H1 (cell line): ENCODE measurements at regions not wholly inside any gene's neighbourhood (a gene's known extent, or its start where the extent isn't known, plus 50 kb on each side); places are given as distances from the start of the nearest gene placed in this dataset.

Experiments used
- CTCF ChIA-PET: fragments of 300-600 bp; sonication (Branson Sonifier 250); formaldehyde crosslinking; loops from one replicate; lab custom pipeline; 2021; ENCODE audit not compliant: partially characterized antibody; lab: Charles Lee
- POLR2A ChIA-PET: fragments of 300-600 bp; sonication (Branson Sonifier 250); formaldehyde crosslinking; loops from one replicate; lab custom pipeline; 2021; ENCODE audit warnings: inconsistent platforms; ENCODE audit not compliant: partially characterized antibody; lab: Charles Lee
- DNase-seq, 2 experiments: peaks; one replicate each; pipeline versions ENCODE4 v3.0.0 to v3.0.0-alpha.2; 2010 to 2022; ENCODE audit warnings: low spot score in 2 of 2, low read depth in 1 of 2, mixed read lengths in 1 of 2
- FAIRE-seq: peaks from 2 replicates; lab custom pipeline; 2011; peaks lifted over from hg19 to GRCh38; lab: Jason Lieb, UNC
- H2AFZ ChIP-seq: 2 replicates; pipeline ENCODE4 v1.8.1; 2012; ENCODE audit warnings: low read length, inconsistent platforms
- H2AK5ac ChIP-seq: 2 replicates; pipeline ENCODE4 v1.6.1; 2013; ENCODE audit warnings: low read depth, low read length
- H2BK120ac ChIP-seq: replicated peaks from 2 replicates; pipeline ENCODE3; 2013; ENCODE audit warnings: low read depth, low read length, inconsistent platforms
- H2BK12ac ChIP-seq: 2 replicates; pipeline ENCODE4 v1.6.1; 2013; ENCODE audit warnings: low read depth, low read length
- H2BK15ac ChIP-seq: 2 replicates; pipeline ENCODE4 v1.6.1; 2013; ENCODE audit warnings: low read length
- H2BK20ac ChIP-seq: 2 replicates; pipeline ENCODE4 v1.6.1; 2013; ENCODE audit warnings: low read length
- H2BK5ac ChIP-seq: 2 replicates; pipeline ENCODE4 v1.6.1; 2013; ENCODE audit warnings: low read depth, low read length
- H3K14ac ChIP-seq: 2 replicates; pipeline ENCODE4 v1.6.1; 2013; ENCODE audit warnings: inconsistent platforms; ENCODE audit not compliant: insufficient read length
- H3K18ac ChIP-seq: 2 replicates; pipeline ENCODE4 v1.6.1; 2013; ENCODE audit warnings: low read length; ENCODE audit errors: extremely low read depth
- H3K23ac ChIP-seq: 2 replicates; pipeline ENCODE4 v1.6.1; 2013; ENCODE audit warnings: inconsistent platforms; ENCODE audit not compliant: insufficient read length
- H3K23me2 ChIP-seq: 2 replicates; pipeline ENCODE4 v1.6.1; 2013; ENCODE audit warnings: low read depth, low read length
- H3K27ac ChIP-seq: 2 replicates; pipeline ENCODE4 v1.6.1; 2011; ENCODE audit warnings: low read depth, low read length, inconsistent platforms
- H3K27me3 ChIP-seq, 4 experiments: replicated peaks in 1 of 4; 1 replicate in 1 of 4; 2 replicates in 3 of 4; pipeline versions ENCODE4 v1.6.1 to v1.8.1; 2011 to 2013; ENCODE audit warnings: low read length in 3 of 4, mild to moderate bottlenecking in 3 of 4, inconsistent platforms in 2 of 4, mixed read lengths in 2 of 4, moderate library complexity in 1 of 4; ENCODE audit not compliant: control insufficient read depth in 3 of 4, insufficient read depth in 3 of 4; ENCODE audit errors: extremely low read depth in 1 of 4
- H3K36me3 ChIP-seq, 4 experiments: 2 replicates each; pipeline versions ENCODE4 v1.6.1 to v1.8.1; 2011 to 2013; ENCODE audit warnings: mild to moderate bottlenecking in 4 of 4, low read length in 3 of 4, moderate library complexity in 2 of 4, control low read depth in 1 of 4, inconsistent platforms in 1 of 4; ENCODE audit not compliant: insufficient read depth in 4 of 4, control insufficient read depth in 2 of 4
- H3K4ac ChIP-seq: replicated peaks from 2 replicates; pipeline ENCODE3; 2013; ENCODE audit warnings: low read length, low read depth, mixed read lengths, inconsistent platforms; ENCODE audit not compliant: insufficient read length
- H3K4me1 ChIP-seq, 4 experiments: replicated peaks in 1 of 4; 1 replicate in 1 of 4; 2 replicates in 3 of 4; pipeline versions ENCODE4 v1.6.1 to v1.8.1; 2011 to 2013; ENCODE audit warnings: low read length in 3 of 4, inconsistent platforms in 2 of 4, mixed read lengths in 1 of 4; ENCODE audit not compliant: insufficient read depth in 4 of 4, control insufficient read depth in 3 of 4
- H3K4me2 ChIP-seq, 2 experiments: 2 replicates each; pipeline versions ENCODE4 v1.6.1 to v1.8.1; 2011 to 2013; ENCODE audit warnings: low read depth in 2 of 2, low read length in 2 of 2, control low read depth in 1 of 2, inconsistent platforms in 1 of 2, mild to moderate bottlenecking in 1 of 2; ENCODE audit not compliant: insufficient read depth in 1 of 2
- H3K4me3 ChIP-seq, 4 experiments: fragments of 200-600, 300-600 bp in 1 of 4; sonication (generic), shearing (Covaris generic), sonication (Bioruptor Twin) in 1 of 4; 2 replicates each; pipeline versions ENCODE4 v1.5.1 to v1.8.1; 2011 to 2016; ENCODE audit warnings: low read length in 4 of 4, low read depth in 3 of 4, control low read depth in 2 of 4, inconsistent platforms in 2 of 4, mild to moderate bottlenecking in 2 of 4, mixed read lengths in 1 of 4, moderate library complexity in 1 of 4; ENCODE audit not compliant: insufficient read depth in 2 of 4; ENCODE audit errors: extremely low read depth in 1 of 4
- H3K56ac ChIP-seq: replicated peaks from 2 replicates; pipeline ENCODE3; 2013; ENCODE audit warnings: low read depth, mild to moderate bottlenecking, mixed read lengths, low read length, inconsistent platforms; ENCODE audit not compliant: insufficient read length
- H3K79me1 ChIP-seq: 2 replicates; pipeline ENCODE4 v1.6.1; 2013; ENCODE audit warnings: low read depth, low read length, control low read depth
- H3K79me2 ChIP-seq, 2 experiments: 2 replicates each; pipeline versions ENCODE4 v1.6.1 to v1.8.1; 2012 to 2013; ENCODE audit warnings: low read length in 2 of 2, mild to moderate bottlenecking in 2 of 2, inconsistent platforms in 1 of 2; ENCODE audit not compliant: insufficient read depth in 2 of 2, control insufficient read depth in 1 of 2
- H3K9ac ChIP-seq, 4 experiments: replicated peaks in 1 of 4; 1 replicate in 1 of 4; 2 replicates in 3 of 4; pipeline versions ENCODE4 v1.6.1 to v1.8.1; 2011 to 2013; ENCODE audit warnings: low read depth in 3 of 4, low read length in 3 of 4, control low read depth in 2 of 4, mild to moderate bottlenecking in 2 of 4, moderate library complexity in 2 of 4, inconsistent platforms in 1 of 4; ENCODE audit errors: extremely low read depth in 1 of 4
- H3K9me3 ChIP-seq, 2 experiments: 2 replicates each; pipeline versions ENCODE4 v1.6.1 to v1.8.1; 2012 to 2013; ENCODE audit warnings: mild to moderate bottlenecking in 2 of 2, moderate library complexity in 2 of 2, control low read depth in 1 of 2, inconsistent platforms in 1 of 2, low read depth in 1 of 2, low read length in 1 of 2, mixed read lengths in 1 of 2; ENCODE audit not compliant: insufficient read depth in 2 of 2
- H4K20me1 ChIP-seq, 2 experiments: replicated peaks in 1 of 2; 2 replicates each; pipeline versions ENCODE3 to v1.8.1; 2011 to 2013; ENCODE audit warnings: inconsistent platforms in 2 of 2, low read length in 2 of 2, mild to moderate bottlenecking in 1 of 2; ENCODE audit not compliant: insufficient read depth in 2 of 2, control insufficient read depth in 1 of 2
- H4K5ac ChIP-seq: 2 replicates; pipeline ENCODE4 v1.6.1; 2013; ENCODE audit warnings: low read length, low read depth, mixed read lengths, inconsistent platforms; ENCODE audit not compliant: insufficient read length
- H4K8ac ChIP-seq: 2 replicates; pipeline ENCODE4 v1.8.0; 2013; ENCODE audit warnings: mild to moderate bottlenecking, moderate library complexity, low read length, inconsistent platforms; ENCODE audit not compliant: insufficient read depth; ENCODE audit errors: extremely low read depth
- H4K91ac ChIP-seq: replicated peaks from 2 replicates; pipeline ENCODE3; 2013; ENCODE audit warnings: low read length, mixed read lengths, inconsistent platforms; ENCODE audit not compliant: insufficient read length
- BACH1 ChIP-seq: IDR thresholded peaks from 2 replicates; pipeline ENCODE4 v1.6.1; 2012; ENCODE audit warnings: low read length, improper control_type of control experiment
- CBX8 ChIP-seq: fragments of 300-800, 300-1000 bp; sonication (generic); IDR thresholded peaks from 2 replicates; pipeline ENCODE4 v1.7.1; 2016; ENCODE audit warnings: low read depth, low read length, borderline replicate concordance
- CHD2 ChIP-seq: IDR thresholded peaks from 2 replicates; pipeline ENCODE4 v1.6.1; 2012; ENCODE audit warnings: low read length, improper control_type of control experiment
- CTBP2 ChIP-seq: IDR thresholded peaks from 2 replicates; pipeline ENCODE4 v1.7.0; 2011; ENCODE audit warnings: borderline replicate concordance, mild to moderate bottlenecking, moderate library complexity, mixed read lengths, low read length; ENCODE audit not compliant: insufficient read depth, insufficient read length
- CTCF ChIP-seq, 3 experiments: IDR thresholded peaks; 1 replicate in 2 of 3; 2 replicates in 1 of 3; pipeline versions ENCODE4 v1.5.1 to v1.6.1; 2011; ENCODE audit warnings: low read length in 3 of 3, mild to moderate bottlenecking in 3 of 3, inconsistent platforms in 2 of 3, low read depth in 1 of 3, moderate library complexity in 1 of 3; ENCODE audit not compliant: insufficient read depth in 1 of 3; ENCODE audit errors: control extremely low read depth in 1 of 3
- GTF2F1 ChIP-seq: IDR thresholded peaks from 2 replicates; pipeline ENCODE4 v1.6.1; 2012; ENCODE audit warnings: low read depth, low read length, improper control_type of control experiment, borderline replicate concordance
- HDAC6 ChIP-seq: IDR thresholded peaks from one replicate; pipeline ENCODE4 v1.7.1; 2012; ENCODE audit warnings: low read depth, mild to moderate bottlenecking, inconsistent platforms, low read length, moderate library complexity
- JUN ChIP-seq: IDR thresholded peaks from 2 replicates; pipeline ENCODE4 v1.6.1; 2011; ENCODE audit warnings: low read depth, mild to moderate bottlenecking, improper control_type of control experiment, low read length
- POLR2A ChIP-seq, 2 experiments: IDR thresholded peaks; 1 replicate in 1 of 2; 2 replicates in 1 of 2; pipeline ENCODE4 v1.6.1; 2011; ENCODE audit warnings: low read depth in 2 of 2, low read length in 2 of 2, mild to moderate bottlenecking in 2 of 2; ENCODE audit errors: control extremely low read depth in 1 of 2
- POLR2AphosphoS5 ChIP-seq: IDR thresholded peaks from 2 replicates; pipeline ENCODE4 v1.6.1; 2011; ENCODE audit warnings: low read depth, low read length
- SIN3A ChIP-seq, 2 experiments: IDR thresholded peaks in 1 of 2; conservative IDR thresholded peaks in 1 of 2; 2 replicates each; pipeline ENCODE4 v1.6.1; 2011 to 2012; ENCODE audit warnings: low read length in 2 of 2, improper control_type of control experiment in 1 of 2, low read depth in 1 of 2, mild to moderate bottlenecking in 1 of 2
- SP1 ChIP-seq: IDR thresholded peaks from 2 replicates; pipeline ENCODE4 v1.6.1; 2011; ENCODE audit warnings: low read depth, low read length
- SUZ12 ChIP-seq: fragments of 200-600 bp; sonication (generic); IDR thresholded peaks from 2 replicates; pipeline ENCODE4 v1.6.1; 2012; ENCODE audit warnings: mild to moderate bottlenecking, inconsistent platforms, low read length, moderate library complexity, mixed read lengths
- WGBS, 2 experiments: shearing (Covaris generic) in 1 of 2; methylation state at CpG; one replicate each; pipeline versions ENCODE4 v1.1.6 to v1.1.7; 2013 to 2015; ENCODE audit warnings: low lambda C conversion rate in 2 of 2, mixed read lengths in 2 of 2, inconsistent platforms in 1 of 2, low coverage in 1 of 2, missing lambda C conversion rate in 1 of 2; ENCODE audit not compliant: insufficient replicate concordance in 2 of 2, insufficient coverage in 1 of 2, insufficient read length in 1 of 2; ENCODE audit errors: extremely low coverage in 1 of 2, missing lambda C conversion rate in 1 of 2; 5-methylcytosine and 5-hydroxymethylcytosine counted together

GRCh38 chr1:208848854-208849253, 604.7 kb upstream of the PLXNA2 start:
- H3K23me2 ChIP-seq: no peaks in the 10 kb centered on the region
- no peaks in the 10 kb centered on the region for H3K79me1 ChIP-seq
- no peak overlapping the region for H3K56ac ChIP-seq
- H2AFZ ChIP-seq: no peak overlapping the region
- ChIA-PET POLR2A (interaction anchor here (0.6 kb wide), 1 partner anchor 1520 kb away, joined by 5 read pairs; no protein-coding TSS in a partner anchor), CTCF (no interaction called here)
- H3K14ac ChIP-seq: no peak overlapping the region
- no peak overlapping the region for H2BK20ac ChIP-seq
- 93% methylated on average over 1 of the region's 1 CpG; no CpG with 5 or more reads in 1 of the 2 experiments for WGBS, 2 experiments
- no peaks in the 10 kb centered on the region for H3K27me3 ChIP-seq
- H4K5ac ChIP-seq: no peak overlapping the region
- H4K20me1 ChIP-seq: no peaks in the 10 kb centered on the region
- H2BK12ac ChIP-seq: no peak overlapping the region
- H4K8ac ChIP-seq: no peak overlapping the region
- H3K4me2 ChIP-seq: no peak overlapping the region
- no peak overlapping the region for H2BK15ac ChIP-seq
- no peak for DNase-seq
- H4K91ac ChIP-seq: no peak overlapping the region
- H3K36me3 ChIP-seq: no peaks in the 10 kb centered on the region
- no peaks in the 10 kb centered on the region for H3K79me2 ChIP-seq
- no peak overlapping the region for H3K23ac ChIP-seq
- no peak for FAIRE-seq
- no peak overlapping the region for H2BK5ac ChIP-seq
- H3K4me1 ChIP-seq: no peaks in the 10 kb centered on the region
- no peaks in the 10 kb centered on the region for H3K9me3 ChIP-seq
- no peak overlapping the region for H3K18ac ChIP-seq
- H3K9ac ChIP-seq: no peak overlapping the region
- H2BK120ac ChIP-seq: no peak overlapping the region
- H3K4ac ChIP-seq: no peak overlapping the region
- H3K4me3 ChIP-seq: no peak overlapping the region
- no peak overlapping the region for H3K27ac ChIP-seq
- H2AK5ac ChIP-seq: no peak overlapping the region
- TF ChIP-seq POLR2AphosphoS5 (no peak), POLR2A (IDR thresholded peaks at IDR 0.05; ENCODE audit: control extremely low read depth in 1 of 2, low read depth in 2 of 2, low read length in 2 of 2) (no peak), GTF2F1 (no peak), SIN3A (conservative IDR thresholded peaks at IDR 0.05 in 1 of 2, IDR thresholded peaks at IDR 0.05 in 1 of 2; ENCODE audit: low read depth in 1 of 2, low read length in 2 of 2) (no peak), SUZ12 (no peak), CBX8 (no peak), CTCF (IDR thresholded peaks at IDR 0.05; ENCODE audit: control extremely low read depth in 1 of 3, insufficient read depth in 1 of 3, low read depth in 1 of 3, low read length in 3 of 3) (no peak), HDAC6 (no peak), CTBP2 (no peak), BACH1 (no peak), SP1 (no peak), CHD2 (no peak), JUN (no peak)
